Body of pancreas (tissue), 4 donors: ENCODE measurements at regions not wholly inside any gene's neighbourhood (a gene's known extent, or its start where the extent isn't known, plus 50 kb on each side); places are given as distances from the start of the nearest gene placed in this dataset.

Experiments used
- CTCF ChIP-seq, 7 experiments: fragments of 450-650 bp in 4 of 7; fragments of 200-600 bp in 3 of 7; sonication (generic) in 3 of 7; IDR thresholded peaks; one replicate each; pipeline ENCODE4 v1.5.1; 2016 to 2019; ENCODE audit warnings: antibody characterized with exemption in 7 of 7
- POLR2A ChIP-seq, 3 donors: fragments of 450-650 bp; IDR thresholded peaks; one replicate each; pipeline ENCODE4 v1.6.1; 2016; ENCODE audit warnings: antibody characterized with exemption in 3 of 3, mild to moderate bottlenecking in 2 of 3

GRCh38 chr1:230498704-230499103, 72.6 kb upstream of the PGBD5 start:
- TF ChIP-seq CTCF (IDR thresholded peaks at IDR 0.05): no peak
- no peak for TF ChIP-seq POLR2A (IDR thresholded peaks at IDR 0.05)
